Breast epithelium (tissue), 4 donors: ENCODE measurements at regions not wholly inside any gene's neighbourhood (a gene's known extent, or its start where the extent isn't known, plus 50 kb on each side); places are given as distances from the start of the nearest gene placed in this dataset.
"Not testable (repeated sequence)": the region's sequence is repeated elsewhere in the genome, so short reads cannot be mapped to it uniquely, and the experiment has no call there.

Source experiments
- DNase-seq, 2 donors: peaks; one replicate each; pipeline ENCODE4 v3.0.0-alpha.2; 2019; ENCODE audit warnings: low spot score in 2 of 2
- H3K27ac ChIP-seq, 2 donors: fragments of 200-600 bp; sonication (generic) in 1 of 2; one replicate each; pipeline ENCODE4 v1.5.1; 2016 to 2019; ENCODE audit warnings: mild to moderate bottlenecking in 1 of 2
- H3K27me3 ChIP-seq, 2 donors: fragments of 200-600 bp; sonication (generic) in 1 of 2; one replicate each; pipeline versions ENCODE4 v1.5.1 to v1.6.0; 2017 to 2019; ENCODE audit warnings: control low read depth in 1 of 2, mild to moderate bottlenecking in 1 of 2
- H3K36me3 ChIP-seq: fragments of 200-600 bp; one replicate; pipeline ENCODE4 v1.5.1; 2019
- H3K4me1 ChIP-seq, 2 donors: fragments of 200-600 bp; sonication (generic); one replicate each; pipeline ENCODE4 v1.5.1; 2016 to 2019; ENCODE audit warnings: control low read depth in 1 of 2
- H3K4me3 ChIP-seq, 3 donors: fragments of 200-600 bp; sonication (generic); 1 replicate in 2 of 3; 2 replicates in 1 of 3; pipeline ENCODE4 v1.5.1; 2016 to 2019; ENCODE audit warnings: mild to moderate bottlenecking in 3 of 3, moderate library complexity in 2 of 3
- H3K9me3 ChIP-seq, 2 donors: fragments of 200-600 bp; sonication (generic) in 1 of 2; one replicate each; pipeline ENCODE4 v1.5.1; 2016 to 2019; ENCODE audit warnings: control low read depth in 1 of 2
- CTCF ChIP-seq, 3 donors: fragments of 450-650 bp; IDR thresholded peaks; one replicate each; pipeline ENCODE4 v1.5.1; 2016 to 2017; ENCODE audit warnings: antibody characterized with exemption in 3 of 3, mild to moderate bottlenecking in 3 of 3, moderate library complexity in 3 of 3
- POLR2A ChIP-seq: fragments of 450-650 bp; IDR thresholded peaks from one replicate; pipeline ENCODE4 v1.6.1; 2016; ENCODE audit warnings: antibody characterized with exemption, mild to moderate bottlenecking, moderate library complexity
- POLR2AphosphoS5 ChIP-seq, 3 donors: sonication (generic); formaldehyde crosslinking; IDR thresholded peaks; one replicate each; pipeline ENCODE4 v1.6.1; 2017; ENCODE audit warnings: antibody characterized with exemption in 3 of 3
- intact Hi-C: fragments of 100-400 bp; cut with DNase I; formaldehyde crosslinking; loops from one replicate; pipeline ENCODE4 v1.15.1; 2023; ENCODE audit warnings: low total_unique reads

- H3K9me3 ChIP-seq, result no peaks in the 10 kb centered on the region
- no peaks in the 10 kb centered on the region for H3K36me3 ChIP-seq
- H3K4me1 ChIP-seq, result no peaks in the 10 kb centered on the region
- intact Hi-C loops, result no loop called here
- no peak for DNase-seq
- TF ChIP-seq POLR2A, result no peak
- no peak for TF ChIP-seq POLR2AphosphoS5 (IDR thresholded peaks at IDR 0.05)
- no peak for TF ChIP-seq CTCF (IDR thresholded peaks at IDR 0.05)
- H3K4me3 ChIP-seq, result no peak overlapping the region
- no peaks in the 10 kb centered on the region for H3K27me3 ChIP-seq
- H3K27ac ChIP-seq, result no peak overlapping the region
These were observed 222.7 kb downstream of the CYB561 start for GRCh38 chr17:63223212-63223911.

- H3K27me3 ChIP-seq, result no peaks in the 10 kb centered on the region
- no peak for DNase-seq
- intact Hi-C loops, result no loop called here
- no peaks in the 10 kb centered on the region for H3K4me1 ChIP-seq
- no peak overlapping the region for H3K27ac ChIP-seq
- no peaks in the 10 kb centered on the region for H3K9me3 ChIP-seq
- TF ChIP-seq POLR2AphosphoS5 (IDR thresholded peaks at IDR 0.05) (no peak), CTCF (IDR thresholded peaks at IDR 0.05) (no peak), POLR2A (no peak)
- no peak overlapping the region for H3K4me3 ChIP-seq
- H3K36me3 ChIP-seq, result no peaks in the 10 kb centered on the region
These were observed 221.5 kb downstream of the CYB561 start for GRCh38 chr17:63224644-63225043.

- H3K27ac ChIP-seq, intact Hi-C loops, H3K36me3 ChIP-seq, H3K4me1 ChIP-seq, DNase-seq, H3K27me3 ChIP-seq, H3K4me3 ChIP-seq: not testable (repeated sequence)
- H3K9me3 ChIP-seq, result peaks cover 7 to 19% of the 10 kb centered on the region in 2 donors
These were observed 219.4 kb downstream of the CYB561 start for GRCh38 chr17:63226720-63227119.

GRCh38 chr17:63231015-63231620, 215.0 kb downstream of the CYB561 start:
- H3K4me3 ChIP-seq, intact Hi-C loops, H3K36me3 ChIP-seq, H3K27me3 ChIP-seq, DNase-seq, H3K4me1 ChIP-seq, H3K27ac ChIP-seq: not testable (repeated sequence)
- peaks cover 7 to 23% of the 10 kb centered on the region in 2 donors for H3K9me3 ChIP-seq

GRCh38 chr17:63232565-63233310, 213.4 kb downstream of the CYB561 start:
- no peaks in the 10 kb centered on the region for H3K27me3 ChIP-seq
- peaks cover 7 to 23% of the 10 kb centered on the region in 2 donors for H3K9me3 ChIP-seq
- H3K4me3 ChIP-seq, result no peak overlapping the region
- intact Hi-C loops, result no loop called here
- DNase-seq, result no peak
- no peaks in the 10 kb centered on the region for H3K36me3 ChIP-seq
- TF ChIP-seq POLR2AphosphoS5 (IDR thresholded peaks at IDR 0.05) (no peak), CTCF (IDR thresholded peaks at IDR 0.05) (no peak), POLR2A (no peak)
- no peaks in the 10 kb centered on the region for H3K4me1 ChIP-seq
- H3K27ac ChIP-seq, result no peak overlapping the region

- no peak for TF ChIP-seq POLR2A
- TF ChIP-seq CTCF (IDR thresholded peaks at IDR 0.05), result no peak
- no peak for TF ChIP-seq POLR2AphosphoS5 (IDR thresholded peaks at IDR 0.05)
- no peaks in the 10 kb centered on the region for H3K36me3 ChIP-seq
- no peak overlapping the region for H3K27ac ChIP-seq
- DNase-seq, result no peak
- H3K4me3 ChIP-seq, result no peak overlapping the region
- H3K4me1 ChIP-seq, result no peaks in the 10 kb centered on the region
- peaks cover 0 to 4% of the 10 kb centered on the region in 2 donors for H3K9me3 ChIP-seq
- no peaks in the 10 kb centered on the region for H3K27me3 ChIP-seq
- intact Hi-C loops, result no loop called here
These were observed 206.0 kb downstream of the CYB561 start for GRCh38 chr17:63240106-63240505.
